ENCODE measurements at regions not wholly inside any gene's neighbourhood (a gene's known extent, or its start where the extent isn't known, plus 50 kb on each side); places are given as distances from the start of the nearest gene placed in this dataset.

DNA sequence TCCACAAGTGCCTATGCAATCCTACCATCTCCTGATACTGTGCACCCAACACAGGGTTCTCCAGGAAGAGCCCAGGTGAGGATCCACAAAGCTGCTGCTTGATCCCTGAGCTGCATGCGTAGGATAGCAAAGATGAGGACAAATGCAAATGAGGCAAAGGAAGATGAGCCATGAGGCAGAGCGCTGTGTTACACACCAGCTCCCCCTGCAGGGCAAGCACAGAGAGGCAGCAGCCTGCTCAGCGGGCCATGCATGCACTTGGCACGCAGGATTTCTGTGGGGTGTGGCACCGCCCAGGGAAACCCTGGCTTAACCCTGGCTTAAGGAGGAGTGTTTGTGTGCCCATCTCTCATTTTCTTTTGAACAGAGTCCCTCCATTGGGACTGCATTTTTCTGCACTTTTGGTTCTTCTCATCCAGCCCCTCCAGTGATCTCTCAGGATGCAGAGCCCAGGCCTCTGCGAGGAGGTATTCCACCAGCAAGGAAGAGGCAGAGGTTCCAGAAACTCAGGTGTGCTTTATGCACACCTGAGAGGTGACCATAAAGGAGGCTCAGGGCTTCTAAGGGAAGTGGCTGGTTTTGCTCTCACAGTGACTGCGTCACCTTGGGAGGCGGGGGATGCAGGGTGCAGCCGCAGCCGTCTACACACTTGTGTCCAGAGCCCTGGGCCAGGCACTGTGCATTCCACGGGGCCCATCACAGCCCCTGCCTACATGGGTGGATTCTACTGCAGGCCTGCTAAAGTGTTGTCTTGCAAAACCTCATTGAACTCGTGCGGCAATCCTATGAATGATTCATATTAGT is 973.3 kb upstream of the TMEM132C start:
- H3K4me3 ChIP-seq (ENCODE audit: low read depth, low read length), result no peak overlapping the region
- no peaks in the 10 kb centered on the region for H3K36me3 ChIP-seq (ENCODE audit: control insufficient read depth, insufficient read depth, low read length)
- no peaks in the 10 kb centered on the region for H3K27me3 ChIP-seq (ENCODE audit: control insufficient read depth, insufficient read depth, low read length)
- TF ChIP-seq, protein P1, sequence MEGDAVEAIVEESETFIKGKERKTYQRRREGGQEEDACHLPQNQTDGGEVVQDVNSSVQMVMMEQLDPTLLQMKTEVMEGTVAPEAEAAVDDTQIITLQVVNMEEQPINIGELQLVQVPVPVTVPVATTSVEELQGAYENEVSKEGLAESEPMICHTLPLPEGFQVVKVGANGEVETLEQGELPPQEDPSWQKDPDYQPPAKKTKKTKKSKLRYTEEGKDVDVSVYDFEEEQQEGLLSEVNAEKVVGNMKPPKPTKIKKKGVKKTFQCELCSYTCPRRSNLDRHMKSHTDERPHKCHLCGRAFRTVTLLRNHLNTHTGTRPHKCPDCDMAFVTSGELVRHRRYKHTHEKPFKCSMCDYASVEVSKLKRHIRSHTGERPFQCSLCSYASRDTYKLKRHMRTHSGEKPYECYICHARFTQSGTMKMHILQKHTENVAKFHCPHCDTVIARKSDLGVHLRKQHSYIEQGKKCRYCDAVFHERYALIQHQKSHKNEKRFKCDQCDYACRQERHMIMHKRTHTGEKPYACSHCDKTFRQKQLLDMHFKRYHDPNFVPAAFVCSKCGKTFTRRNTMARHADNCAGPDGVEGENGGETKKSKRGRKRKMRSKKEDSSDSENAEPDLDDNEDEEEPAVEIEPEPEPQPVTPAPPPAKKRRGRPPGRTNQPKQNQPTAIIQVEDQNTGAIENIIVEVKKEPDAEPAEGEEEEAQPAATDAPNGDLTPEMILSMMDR (IDR thresholded peaks at IDR 0.05; ENCODE audit: insufficient read depth, low read depth, low read length), result peak; percentile 96
- ChIA-PET CTCF (interaction anchor here (0.6 to 7.2 kb wide), 27 partner anchors 9 to 624 kb away, joined by 3 to 135 read pairs (median 4); no protein-coding TSS in a partner anchor), POLR2A (no interaction called here)
- DNase-seq (ENCODE audit: low read depth), result no peak

DNA sequence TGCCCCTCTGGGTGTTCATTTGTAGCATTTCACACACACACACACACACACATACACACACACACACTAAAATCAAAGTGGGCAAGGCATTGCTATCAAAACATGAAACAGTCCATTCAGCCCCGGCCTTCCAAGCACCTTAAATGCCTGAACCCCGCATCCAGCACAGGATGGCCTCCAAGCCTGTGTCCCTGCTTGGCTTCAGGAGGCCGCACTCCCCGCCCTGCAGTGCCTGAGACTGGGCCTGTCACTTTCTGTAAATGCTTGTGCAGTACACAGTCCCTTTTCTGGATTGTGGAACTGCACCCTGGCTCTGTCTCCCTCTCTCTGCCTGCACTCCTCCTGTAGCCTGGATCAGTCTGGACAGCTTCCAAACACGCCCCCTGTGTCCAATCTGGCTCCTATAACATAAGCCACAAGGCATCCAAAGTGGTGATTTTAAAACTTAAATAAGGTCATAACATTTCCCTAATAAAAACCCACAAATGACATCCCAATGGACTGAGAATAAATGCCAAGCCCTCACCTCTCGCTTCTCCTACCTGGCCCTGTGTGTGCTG is 972.2 kb upstream of the TMEM132C start:
- Histone ChIP-seq H3K27me3 (ENCODE audit: control insufficient read depth, insufficient read depth, low read length) (no peaks in the 10 kb centered on the region), H3K4me3 (ENCODE audit: low read depth, low read length) (no peak overlapping the region), H3K36me3 (ENCODE audit: control insufficient read depth, insufficient read depth, low read length) (no peaks in the 10 kb centered on the region)
- no peak for DNase-seq (ENCODE audit: low read depth)
- ChIA-PET POLR2A (no interaction called here), CTCF (interaction anchor here (0.6 to 3.8 kb wide), 2 partner anchors 186 to 870 kb away, joined by 3 to 23 read pairs; no protein-coding TSS in a partner anchor)
- TF ChIP-seq, protein P1 (IDR thresholded peaks at IDR 0.05; ENCODE audit: insufficient read depth, low read depth, low read length), result no peak

DNA sequence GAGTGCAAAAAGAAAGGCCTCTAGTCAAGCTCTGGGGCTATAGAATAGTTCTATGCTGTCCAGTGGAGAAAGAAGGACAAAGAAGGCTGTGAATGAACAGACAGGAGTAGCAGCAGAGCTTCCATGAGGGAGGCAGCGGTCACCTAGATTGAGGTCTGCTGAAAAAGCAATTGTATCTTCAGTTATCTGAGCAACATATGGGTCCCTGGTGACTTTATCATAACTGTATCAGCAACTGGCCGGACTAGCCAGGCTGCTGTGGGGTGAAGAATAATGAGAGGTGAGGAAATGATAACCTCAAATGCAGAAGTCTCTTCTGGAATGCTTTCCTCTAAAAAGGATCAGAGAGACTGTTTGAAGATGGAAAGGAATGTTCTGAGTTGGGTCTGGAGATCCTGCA is 971.3 kb upstream of the TMEM132C start:
- Histone ChIP-seq H3K27me3 (ENCODE audit: control insufficient read depth, insufficient read depth, low read length) (no peaks in the 10 kb centered on the region; the same call in 1 of the 2 replicates), H3K36me3 (ENCODE audit: control insufficient read depth, insufficient read depth, low read length) (no peaks in the 10 kb centered on the region), H3K4me3 (ENCODE audit: low read depth, low read length) (no peak overlapping the region)
- TF ChIP-seq, protein P1 (IDR thresholded peaks at IDR 0.05; ENCODE audit: insufficient read depth, low read depth, low read length), result no peak
- no peak for DNase-seq (ENCODE audit: low read depth)
- POLR2A ChIA-PET, result no interaction called here
- CTCF ChIA-PET, result interaction anchor here (0.6 to 3.8 kb wide), 3 partner anchors 9 to 871 kb away, joined by 3 to 23 read pairs (median 3); no protein-coding TSS in a partner anchor

DNA sequence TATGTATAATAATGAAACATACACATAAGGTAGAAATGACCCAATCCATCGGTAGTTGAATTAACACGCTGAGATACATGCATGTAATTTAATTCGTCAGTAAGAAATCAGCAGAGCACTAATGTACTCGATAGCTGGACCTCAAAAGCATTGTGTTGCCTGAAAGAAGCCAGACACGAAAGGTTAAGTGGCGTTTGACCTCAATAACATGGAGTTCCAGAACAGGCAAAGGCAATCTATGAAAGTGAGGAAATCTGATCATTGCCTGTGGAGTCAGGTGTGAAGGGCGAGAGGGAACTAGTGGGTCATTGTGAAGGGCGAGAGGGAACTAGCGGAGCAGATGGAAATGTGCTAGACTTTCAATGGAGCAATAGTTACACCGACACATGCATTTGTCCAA is 970.4 kb upstream of the TMEM132C start:
- DNase-seq (ENCODE audit: low read depth), result no peak
- POLR2A ChIA-PET, result no interaction called here
- no peaks in the 10 kb centered on the region; the same call in 1 of the 2 replicates for H3K27me3 ChIP-seq (ENCODE audit: control insufficient read depth, insufficient read depth, low read length)
- TF ChIP-seq, protein P1 (IDR thresholded peaks at IDR 0.05; ENCODE audit: insufficient read depth, low read depth, low read length), result no peak
- no peak overlapping the region for H3K4me3 ChIP-seq (ENCODE audit: low read depth, low read length)
- H3K36me3 ChIP-seq (ENCODE audit: control insufficient read depth, insufficient read depth, low read length), result no peaks in the 10 kb centered on the region
- CTCF ChIA-PET, result interaction anchor here (1.5 to 3.8 kb wide), 3 partner anchors 8 to 188 kb away, joined by 3 to 23 read pairs (median 6); no protein-coding TSS in a partner anchor

DNA sequence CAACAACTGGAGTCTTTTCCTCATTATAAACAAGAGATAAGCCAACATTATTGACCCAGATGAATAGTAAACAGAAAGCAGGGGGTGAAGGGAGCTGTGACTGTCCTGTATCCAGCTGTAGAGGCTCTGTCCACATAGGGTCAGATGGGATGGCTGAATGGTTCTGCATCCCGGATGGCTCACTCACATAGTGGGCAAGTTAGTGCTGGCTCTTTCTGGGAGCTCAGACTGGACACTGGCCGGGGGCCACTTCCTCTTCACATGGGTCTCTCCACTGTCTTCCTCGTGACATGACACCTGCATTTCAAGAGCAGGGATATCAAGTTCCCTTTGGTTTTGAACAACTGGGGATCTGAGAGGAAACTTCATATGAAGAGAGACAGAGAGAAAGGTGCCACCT is 969.6 kb upstream of the TMEM132C start:
- Histone ChIP-seq H3K4me3 (ENCODE audit: low read depth, low read length) (no peak overlapping the region), H3K36me3 (ENCODE audit: control insufficient read depth, insufficient read depth, low read length) (no peaks in the 10 kb centered on the region), H3K27me3 (ENCODE audit: control insufficient read depth, insufficient read depth, low read length) (no peaks in the 10 kb centered on the region; the same call in 1 of the 2 replicates)
- TF ChIP-seq, protein P1 (IDR thresholded peaks at IDR 0.05; ENCODE audit: insufficient read depth, low read depth, low read length), result no peak
- POLR2A ChIA-PET, result no interaction called here
- DNase-seq (ENCODE audit: low read depth), result no peak
- CTCF ChIA-PET, result interaction anchor here (2.1 to 3.8 kb wide), 2 partner anchors 84 to 189 kb away, joined by 6 to 23 read pairs; no protein-coding TSS in a partner anchor
